GM18909 (cell line): ENCODE measurements at regions not wholly inside any gene's neighbourhood (a gene's known extent, or its start where the extent isn't known, plus 50 kb on each side); places are given as distances from the start of the nearest gene placed in this dataset.

Experiments
- ATAC-seq: cut with Tn5 transposase; IDR thresholded peaks from one replicate; pipeline ENCODE4 v1.9.1; 2021; ENCODE audit warnings: mild to moderate bottlenecking; ENCODE audit not compliant: unreplicated experiment, poor library complexity

GRCh38 chr14:101358320-101359125 is 202.8 kb upstream of the DIO3 start:
- ATAC-seq = no peak

DNA sequence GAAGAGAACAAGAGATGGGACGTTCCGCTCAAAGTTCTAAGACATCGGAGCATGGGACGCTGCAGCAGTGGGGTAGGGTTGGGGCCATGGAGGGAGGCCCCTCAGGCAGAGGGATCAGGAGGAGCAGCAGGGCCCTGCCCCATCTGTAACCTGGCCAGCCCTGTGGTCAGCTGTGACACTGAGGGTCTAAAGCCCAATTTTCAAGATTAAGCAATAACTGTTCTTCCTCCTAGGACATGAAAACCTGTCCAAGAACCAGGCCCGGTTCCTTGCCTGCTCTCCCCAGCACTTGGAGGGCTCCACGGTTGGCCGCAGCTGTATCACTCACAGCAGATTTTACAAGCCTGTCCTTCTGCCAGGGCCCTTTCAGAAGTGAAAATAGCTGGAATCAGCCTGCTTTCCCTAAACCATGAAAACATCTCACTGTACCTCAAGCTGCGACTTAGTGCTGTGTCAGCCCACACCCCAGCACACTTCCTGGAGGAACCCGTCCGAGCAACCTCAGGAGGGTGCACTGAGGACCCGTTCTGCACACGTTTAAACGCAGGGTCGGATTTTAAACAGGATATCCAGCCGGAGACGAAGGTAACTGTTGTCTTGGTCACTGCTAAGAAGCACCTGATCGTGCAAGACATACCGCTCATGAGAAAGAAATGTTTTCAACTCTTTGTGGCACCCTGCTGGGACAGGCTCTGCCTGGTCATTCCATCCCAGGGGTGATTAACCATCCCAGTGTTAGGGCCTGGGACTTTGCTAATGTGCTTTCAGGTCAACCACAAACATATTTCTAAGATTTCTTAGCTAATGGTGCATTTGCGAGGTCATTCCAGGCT is 201.9 kb upstream of the DIO3 start:
- no peak for ATAC-seq

- ATAC-seq = no peak
Measured at GRCh38 chr14:101360054-101360911, 201.0 kb upstream of the DIO3 start.

GRCh38 chr14:101361044-101361443 is 200.3 kb upstream of the DIO3 start:
- ATAC-seq = no peak

- ATAC-seq = no peak
Measured at GRCh38 chr14:101361451-101362433, 199.6 kb upstream of the DIO3 start.

GRCh38 chr14:101362529-101363260 is 198.6 kb upstream of the DIO3 start:
- ATAC-seq = no peak

DNA sequence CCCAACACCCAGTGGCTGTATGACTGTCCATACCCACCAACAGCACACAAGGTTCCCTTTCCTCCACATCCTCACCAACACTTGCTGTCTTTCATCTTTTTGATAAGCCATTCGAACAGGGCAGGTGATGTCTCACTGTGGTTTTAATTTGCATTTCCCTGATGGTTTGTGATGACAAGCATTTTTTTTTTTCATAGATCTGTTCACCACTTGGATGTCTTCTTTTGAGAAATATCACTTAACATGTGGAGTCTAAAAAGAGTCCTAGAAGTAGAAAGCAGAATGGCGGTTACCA is 198.1 kb upstream of the DIO3 start:
- no peak for ATAC-seq

DNA sequence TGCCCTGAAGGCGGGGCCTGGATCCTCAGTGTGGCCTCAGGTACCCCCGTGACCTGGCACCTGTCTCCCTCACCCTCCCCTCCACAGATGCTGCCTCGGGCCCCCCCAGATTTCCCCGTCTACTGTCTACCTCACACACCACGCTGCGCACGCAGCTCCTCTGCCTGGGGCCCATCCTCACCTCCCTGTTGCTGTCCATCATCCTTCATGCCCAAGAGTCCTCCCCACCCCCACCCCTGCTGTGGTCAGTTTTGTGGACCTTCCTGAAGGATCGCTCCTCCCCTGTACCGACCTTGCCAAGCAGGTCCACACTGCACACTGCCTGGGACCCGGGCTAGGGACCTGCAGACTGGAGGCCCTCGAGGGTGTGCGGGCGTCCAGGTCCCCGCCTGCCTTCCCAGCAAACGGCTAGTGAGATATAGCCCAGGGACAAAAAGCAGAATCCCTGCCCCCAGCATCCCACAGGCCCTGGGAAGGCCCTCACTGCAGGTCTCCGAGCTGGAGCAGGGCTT is 197.4 kb upstream of the DIO3 start:
- ATAC-seq = no peak

- no peak for ATAC-seq
Measured at GRCh38 chr14:101364503-101365328, 196.6 kb upstream of the DIO3 start.

GRCh38 chr14:101365329-101366158 is 195.8 kb upstream of the DIO3 start:
- ATAC-seq = no peak

DNA sequence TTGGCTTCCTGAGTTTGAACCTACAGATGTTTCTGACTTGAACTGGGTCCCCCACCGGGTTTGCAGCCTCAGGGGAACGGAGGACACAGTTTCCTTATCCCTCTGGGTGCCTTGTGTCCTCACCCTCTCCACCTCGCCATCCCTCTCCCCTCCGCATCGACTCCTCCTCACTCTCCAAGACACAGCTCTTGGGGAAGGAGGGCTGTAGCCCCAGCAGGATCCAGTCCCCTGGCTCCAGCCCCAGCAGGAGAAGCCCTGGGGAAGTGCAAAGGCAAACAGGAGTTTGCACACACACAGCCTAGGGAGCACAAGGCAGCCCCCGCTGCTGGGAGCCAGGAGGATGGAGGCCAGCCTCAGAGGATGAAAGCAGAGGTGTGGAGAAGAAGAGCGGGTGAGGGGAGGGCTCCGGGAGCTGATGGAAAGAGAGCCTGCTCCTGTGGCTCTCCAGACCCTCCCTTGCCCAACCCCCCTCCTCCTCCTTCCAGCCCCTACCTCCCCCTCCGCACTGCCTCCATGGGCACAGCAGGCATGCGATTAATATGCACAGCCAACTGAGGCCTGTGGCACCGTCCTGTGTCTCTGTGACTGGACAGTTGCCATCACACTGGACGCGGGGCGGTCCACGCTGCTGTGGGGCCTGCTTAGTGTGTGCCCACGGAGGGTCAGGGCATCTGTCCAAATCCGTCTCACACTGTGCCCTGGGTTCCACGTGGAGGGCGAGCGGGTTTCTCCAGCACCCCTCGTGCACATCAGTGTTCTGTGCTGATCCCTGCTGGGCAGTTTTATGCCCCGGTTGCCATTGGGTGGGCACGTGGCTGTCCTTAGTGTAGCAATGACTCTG is 193.7 kb upstream of the DIO3 start:
- no peak for ATAC-seq

DNA sequence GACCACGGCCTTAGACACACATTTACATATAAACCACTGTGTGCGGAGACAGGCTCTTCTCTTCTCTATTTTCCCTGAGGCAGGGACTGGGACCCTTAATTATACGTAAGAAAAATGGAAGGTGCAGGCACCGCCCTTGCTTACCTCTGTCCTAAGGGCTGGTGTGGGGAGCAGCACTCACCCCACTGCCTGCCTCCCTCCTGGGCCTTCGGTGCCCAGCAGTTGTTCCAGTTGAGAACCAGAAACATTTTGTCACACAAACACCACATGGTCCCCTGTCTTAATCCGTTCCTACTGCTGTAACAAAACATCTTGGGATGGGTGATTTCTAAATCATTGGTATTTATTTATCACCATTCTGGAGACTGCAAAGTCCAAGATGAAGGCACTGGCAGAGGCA is 192.7 kb upstream of the DIO3 start:
- ATAC-seq = no peak

DNA sequence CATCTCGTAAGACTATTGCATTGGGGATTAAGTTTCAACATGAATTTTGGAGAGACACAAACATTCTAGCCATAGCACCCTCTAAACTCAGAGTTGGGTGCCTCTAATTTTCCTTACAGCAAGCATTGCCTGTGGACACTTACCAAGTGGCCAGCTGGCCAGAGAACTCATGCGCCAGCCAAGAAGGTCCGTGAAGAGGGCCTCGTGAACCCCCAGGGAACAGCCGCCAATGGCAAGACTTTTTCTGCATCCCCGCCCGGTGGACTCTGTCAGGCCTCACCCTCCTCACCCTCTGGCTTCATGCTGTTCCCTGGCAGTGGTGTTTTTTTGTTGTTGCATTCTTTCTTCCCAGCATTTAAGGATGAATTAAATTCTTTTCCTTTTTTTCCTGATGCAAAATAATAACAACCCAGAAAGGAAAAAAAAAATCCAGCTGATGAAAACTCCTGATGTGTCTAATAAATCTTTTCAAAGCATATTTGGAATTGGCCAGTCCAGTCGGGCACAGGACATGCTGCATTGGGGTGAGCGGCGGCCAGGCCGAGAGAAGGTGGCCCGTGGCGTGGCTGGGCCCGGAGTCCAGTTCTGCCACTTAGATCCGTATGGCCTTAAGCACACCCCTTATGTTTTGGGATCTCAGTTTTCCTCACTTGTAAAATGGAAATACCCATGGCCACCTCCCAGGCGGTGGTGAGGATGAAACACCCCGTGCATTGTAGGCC is 191.9 kb upstream of the DIO3 start:
- ATAC-seq = no peak

GRCh38 chr14:101369916-101370592 is 191.2 kb upstream of the DIO3 start:
- no peak for ATAC-seq
